ENCODE measurements at regions not wholly inside any gene's neighbourhood (a gene's known extent, or its start where the extent isn't known, plus 50 kb on each side); places are given as distances from the start of the nearest gene placed in this dataset.

DNA sequence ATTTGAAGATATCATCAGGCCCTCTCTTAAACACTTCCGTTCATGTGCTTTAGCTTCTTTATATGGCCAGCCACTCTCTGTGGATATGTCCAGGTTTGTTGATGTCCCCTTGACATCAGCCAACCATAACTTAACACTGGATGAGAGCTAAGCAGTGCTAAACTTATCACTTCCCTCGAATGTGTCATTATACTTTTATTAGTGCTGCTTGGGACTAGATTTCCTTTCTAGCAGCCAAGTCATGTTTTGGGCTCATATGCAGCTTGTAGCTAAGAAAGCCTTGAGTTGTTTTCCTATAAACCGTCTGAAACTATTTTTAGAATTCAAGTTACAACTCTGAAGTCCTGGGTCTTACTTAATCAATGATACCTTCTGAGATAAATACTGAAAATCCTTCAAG is 144.8 kb upstream of the TNP1 start:
- no peaks in the 10 kb centered on the region for H3K4me1 ChIP-seq (ENCODE audit: control insufficient read depth in 1 of 2, extremely low read depth in 1 of 2, insufficient read depth in 2 of 2, low read length in 2 of 2)
- H3K4me3 ChIP-seq (ENCODE audit: control insufficient read depth in 1 of 2, extremely low read depth in 1 of 2, low read length in 1 of 2), result no peak overlapping the region
- no peak overlapping the region for H3K27ac ChIP-seq (ENCODE audit: low read length)
- no peak overlapping the region for H3K27ac Mint-ChIP-seq
- no peak overlapping the region for H3K4me3 Mint-ChIP-seq
- peaks cover 0 to 4% of the 10 kb centered on the region in 2 donors for H3K27me3 Mint-ChIP-seq
- H3K36me3 ChIP-seq (ENCODE audit: control insufficient read depth in 2 of 2, extremely low read depth in 1 of 2, insufficient read depth in 1 of 2, low read length in 1 of 2), result no peaks in the 10 kb centered on the region
- H3K9me3 ChIP-seq, result no peaks in the 10 kb centered on the region
- H3K27me3 ChIP-seq (replicated peaks in 1 of 2; ENCODE audit: control insufficient read depth in 2 of 2, extremely low read depth in 1 of 2, insufficient read depth in 2 of 2, low read length in 1 of 2), result peaks cover 0 to 5% of the 10 kb centered on the region in 2 experiments
- POLR2A ChIA-PET, result no interaction called here
- CTCF ChIA-PET, result no interaction called here
- no peaks in the 10 kb centered on the region for H3K36me3 Mint-ChIP-seq
- no peaks in the 10 kb centered on the region for H3K4me1 Mint-ChIP-seq
- DNase-seq (no peak), ATAC-seq (replicated peaks in 1 of 4) (no peak)
- peaks cover 0 to 3% (median 0%) of the 10 kb centered on the region in 3 donors for H3K9me3 Mint-ChIP-seq
- 100% methylated on average over 1 of the region's 3 CpGs for WGBS (ENCODE audit: insufficient coverage)

DNA sequence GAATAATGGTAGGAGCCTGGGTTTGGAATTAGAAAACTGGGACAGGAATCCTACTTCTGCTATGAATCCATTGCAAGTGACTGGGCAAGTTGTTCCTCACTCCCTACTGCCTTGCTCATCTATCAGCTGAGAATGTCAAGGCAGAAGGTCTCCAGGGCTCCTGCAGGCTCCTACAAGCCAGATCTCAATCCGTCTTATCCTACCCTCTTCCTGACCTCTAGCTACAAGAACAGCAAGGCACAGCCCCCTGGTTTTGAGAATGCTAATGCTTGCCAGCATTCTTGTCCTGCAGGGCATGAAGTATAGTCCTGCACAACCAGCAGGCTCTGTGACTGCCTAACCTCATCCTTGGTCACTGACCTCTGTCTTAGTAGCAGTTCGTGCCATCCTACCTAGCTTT is 141.9 kb upstream of the TNP1 start:
- Mint-ChIP-seq H3K9me3 (peaks cover 0 to 3% (median 0%) of the 10 kb centered on the region in 3 donors), H3K27ac (no peak overlapping the region), H3K27me3 (peaks cover 0 to 4% of the 10 kb centered on the region in 2 donors), H3K4me1 (no peaks in the 10 kb centered on the region), H3K4me3 (no peak overlapping the region), H3K36me3 (no peaks in the 10 kb centered on the region)
- ATAC-seq (replicated peaks in 1 of 4), result no peak
- H3K9me3 ChIP-seq, result no peaks in the 10 kb centered on the region
- WGBS (ENCODE audit: insufficient coverage), result 78% methylated on average over 1 of the region's 2 CpGs
- H3K27me3 ChIP-seq (replicated peaks in 1 of 2; ENCODE audit: control insufficient read depth in 2 of 2, extremely low read depth in 1 of 2, insufficient read depth in 2 of 2, low read length in 1 of 2), result peaks cover 0 to 5% of the 10 kb centered on the region in 2 experiments
- POLR2A ChIA-PET, result no interaction called here
- no peak overlapping the region for H3K27ac ChIP-seq (ENCODE audit: low read length)
- no peak overlapping the region for H3K4me3 ChIP-seq (ENCODE audit: control insufficient read depth in 1 of 2, extremely low read depth in 1 of 2, low read length in 1 of 2)
- CTCF ChIA-PET, result interaction anchor here in 1 of 2 donors (0.6 kb wide), 1 partner anchor 33 kb away, joined by 3 read pairs; no protein-coding TSS in a partner anchor
- no peaks in the 10 kb centered on the region for H3K4me1 ChIP-seq (ENCODE audit: control insufficient read depth in 1 of 2, extremely low read depth in 1 of 2, insufficient read depth in 2 of 2, low read length in 2 of 2)
- no peak for DNase-seq
- no peaks in the 10 kb centered on the region for H3K36me3 ChIP-seq (ENCODE audit: control insufficient read depth in 2 of 2, extremely low read depth in 1 of 2, insufficient read depth in 1 of 2, low read length in 1 of 2)

- no peak overlapping the region for H3K27ac Mint-ChIP-seq
- ChIA-PET CTCF (no interaction called here), POLR2A (no interaction called here)
- no peaks in the 10 kb centered on the region for H3K27me3 Mint-ChIP-seq
- no peaks in the 10 kb centered on the region for H3K27me3 ChIP-seq (replicated peaks in 1 of 2; ENCODE audit: control insufficient read depth in 2 of 2, extremely low read depth in 1 of 2, insufficient read depth in 2 of 2, low read length in 1 of 2)
- H3K4me1 ChIP-seq (ENCODE audit: control insufficient read depth in 1 of 2, extremely low read depth in 1 of 2, insufficient read depth in 2 of 2, low read length in 2 of 2), result no peaks in the 10 kb centered on the region
- H3K4me3 Mint-ChIP-seq, result no peak overlapping the region
- H3K9me3 ChIP-seq, result no peaks in the 10 kb centered on the region
- H3K36me3 ChIP-seq (ENCODE audit: control insufficient read depth in 2 of 2, extremely low read depth in 1 of 2, insufficient read depth in 1 of 2, low read length in 1 of 2), result no peaks in the 10 kb centered on the region
- 56% methylated on average over 2 of the region's 3 CpGs for WGBS (ENCODE audit: insufficient coverage)
- DNase-seq (no peak), ATAC-seq (replicated peaks in 1 of 4) (no peak)
- H3K9me3 Mint-ChIP-seq, result peaks cover 0 to 3% (median 0%) of the 10 kb centered on the region in 3 donors
- H3K27ac ChIP-seq (ENCODE audit: low read length), result no peak overlapping the region
- H3K4me1 Mint-ChIP-seq, result no peaks in the 10 kb centered on the region
- no peaks in the 10 kb centered on the region for H3K36me3 Mint-ChIP-seq
- H3K4me3 ChIP-seq (ENCODE audit: control insufficient read depth in 1 of 2, extremely low read depth in 1 of 2, low read length in 1 of 2), result no peak overlapping the region
Measured at GRCh38 chr2:217000406-217000805, 140.5 kb upstream of the TNP1 start.

- no peak for DNase-seq
- Histone ChIP-seq H3K9me3 (no peaks in the 10 kb centered on the region), H3K36me3 (ENCODE audit: control insufficient read depth in 2 of 2, extremely low read depth in 1 of 2, insufficient read depth in 1 of 2, low read length in 1 of 2) (no peaks in the 10 kb centered on the region), H3K4me1 (ENCODE audit: control insufficient read depth in 1 of 2, extremely low read depth in 1 of 2, insufficient read depth in 2 of 2, low read length in 2 of 2) (no peaks in the 10 kb centered on the region), H3K4me3 (ENCODE audit: control insufficient read depth in 1 of 2, extremely low read depth in 1 of 2, low read length in 1 of 2) (no peak overlapping the region), H3K27ac (ENCODE audit: low read length) (no peak overlapping the region), H3K27me3 (replicated peaks in 1 of 2; ENCODE audit: control insufficient read depth in 2 of 2, extremely low read depth in 1 of 2, insufficient read depth in 2 of 2, low read length in 1 of 2) (no peaks in the 10 kb centered on the region)
- Mint-ChIP-seq H3K9me3 (no peaks in the 10 kb centered on the region), H3K4me3 (no peak overlapping the region), H3K27me3 (no peaks in the 10 kb centered on the region), H3K27ac (no peak overlapping the region), H3K36me3 (no peaks in the 10 kb centered on the region), H3K4me1 (no peaks in the 10 kb centered on the region)
- ATAC-seq (replicated peaks in 1 of 4), result no peak
- ChIA-PET CTCF (no interaction called here), POLR2A (no interaction called here)
- 74% methylated on average over 5 of the region's 8 CpGs for WGBS (ENCODE audit: insufficient coverage)
Measured at GRCh38 chr2:216996279-216996845, 136.5 kb upstream of the TNP1 start.

DNA sequence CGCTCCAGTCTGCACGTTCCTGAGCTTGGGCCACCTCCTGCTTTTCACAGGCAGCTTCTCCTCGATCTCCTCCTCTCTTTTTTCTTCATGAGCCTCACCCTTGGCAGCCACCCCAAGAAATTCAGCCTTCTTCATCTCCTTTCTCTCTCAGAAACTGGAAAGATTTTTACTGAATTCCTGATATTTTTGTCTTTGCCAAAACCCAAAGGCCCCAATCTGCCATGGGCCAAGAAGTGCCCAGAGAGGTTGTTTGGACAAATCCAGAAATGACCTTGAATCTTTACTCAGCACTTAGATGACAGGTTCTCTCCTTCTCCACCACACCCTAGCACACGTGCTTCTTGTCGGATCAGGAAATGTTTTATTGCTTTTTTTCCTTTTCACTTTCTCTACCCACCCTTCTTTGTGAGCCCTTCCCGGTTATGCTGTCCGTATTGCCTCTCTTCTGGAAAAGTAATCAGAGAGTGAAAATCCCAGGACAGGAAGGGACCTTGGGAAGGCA is 134.5 kb upstream of the TNP1 start:
- H3K27ac Mint-ChIP-seq, result no peak overlapping the region
- H3K27me3 Mint-ChIP-seq, result no peaks in the 10 kb centered on the region
- no peaks in the 10 kb centered on the region for H3K36me3 ChIP-seq (ENCODE audit: control insufficient read depth in 2 of 2, extremely low read depth in 1 of 2, insufficient read depth in 1 of 2, low read length in 1 of 2)
- H3K9me3 Mint-ChIP-seq, result no peaks in the 10 kb centered on the region
- no peaks in the 10 kb centered on the region for H3K4me1 ChIP-seq (ENCODE audit: control insufficient read depth in 1 of 2, extremely low read depth in 1 of 2, insufficient read depth in 2 of 2, low read length in 2 of 2)
- CTCF ChIA-PET, result no interaction called here
- H3K4me3 Mint-ChIP-seq, result no peak overlapping the region
- ATAC-seq (replicated peaks in 1 of 4) (no peak), DNase-seq (no peak)
- no peak overlapping the region for H3K27ac ChIP-seq (ENCODE audit: low read length)
- no peaks in the 10 kb centered on the region for H3K36me3 Mint-ChIP-seq
- POLR2A ChIA-PET, result no interaction called here
- H3K27me3 ChIP-seq (replicated peaks in 1 of 2; ENCODE audit: control insufficient read depth in 2 of 2, extremely low read depth in 1 of 2, insufficient read depth in 2 of 2, low read length in 1 of 2), result no peaks in the 10 kb centered on the region
- H3K9me3 ChIP-seq, result no peaks in the 10 kb centered on the region
- no peaks in the 10 kb centered on the region for H3K4me1 Mint-ChIP-seq
- WGBS (ENCODE audit: insufficient coverage), result 75% methylated on average over 4 of the region's 7 CpGs
- no peak overlapping the region for H3K4me3 ChIP-seq (ENCODE audit: control insufficient read depth in 1 of 2, extremely low read depth in 1 of 2, low read length in 1 of 2)

DNA sequence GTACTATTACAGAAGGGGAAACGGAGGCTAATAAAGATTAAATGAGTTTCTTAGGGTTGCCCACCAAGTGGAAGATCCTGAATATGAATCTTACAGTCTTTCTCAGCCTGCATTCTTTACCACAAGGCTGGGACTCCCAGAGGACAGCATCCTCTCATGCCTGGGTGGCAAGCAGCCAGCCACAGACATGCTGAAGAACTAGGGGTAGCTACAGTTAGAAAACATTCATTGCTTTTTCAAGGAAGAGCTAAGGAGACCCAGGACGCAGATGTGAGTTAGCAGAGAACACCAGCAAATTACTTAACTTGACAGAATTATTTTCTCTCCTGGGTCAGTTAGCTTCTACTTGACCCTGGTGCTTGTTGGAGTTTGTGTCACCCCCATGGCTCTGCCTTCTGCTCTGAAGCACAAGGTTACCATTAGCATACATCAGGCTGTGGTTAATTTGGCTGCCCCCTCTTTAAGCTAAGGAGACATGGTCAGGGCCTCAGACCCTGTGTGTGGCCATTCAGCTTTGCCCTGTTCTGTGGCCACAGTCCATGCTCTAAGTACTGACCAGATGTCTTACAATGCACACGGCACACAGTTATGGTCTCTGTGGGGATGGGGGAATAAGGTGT is 132.3 kb upstream of the TNP1 start:
- no peaks in the 10 kb centered on the region for H3K36me3 Mint-ChIP-seq
- H3K9me3 Mint-ChIP-seq, result no peaks in the 10 kb centered on the region
- no peaks in the 10 kb centered on the region for H3K27me3 Mint-ChIP-seq
- H3K4me3 ChIP-seq (ENCODE audit: control insufficient read depth in 1 of 2, extremely low read depth in 1 of 2, low read length in 1 of 2), result no peak overlapping the region
- no peaks in the 10 kb centered on the region for H3K4me1 ChIP-seq (ENCODE audit: control insufficient read depth in 1 of 2, extremely low read depth in 1 of 2, insufficient read depth in 2 of 2, low read length in 2 of 2)
- POLR2A ChIA-PET, result no interaction called here
- no peaks in the 10 kb centered on the region for H3K27me3 ChIP-seq (replicated peaks in 1 of 2; ENCODE audit: control insufficient read depth in 2 of 2, extremely low read depth in 1 of 2, insufficient read depth in 2 of 2, low read length in 1 of 2)
- H3K4me1 Mint-ChIP-seq, result no peaks in the 10 kb centered on the region
- H3K36me3 ChIP-seq (ENCODE audit: control insufficient read depth in 2 of 2, extremely low read depth in 1 of 2, insufficient read depth in 1 of 2, low read length in 1 of 2), result no peaks in the 10 kb centered on the region
- CTCF ChIA-PET, result interaction anchor here in 1 of 2 donors (0.6 kb wide), 1 partner anchor 9 kb away, joined by 4 read pairs; no protein-coding TSS in a partner anchor
- 89% methylated on average over 1 of the region's 3 CpGs for WGBS (ENCODE audit: insufficient coverage)
- no peak overlapping the region for H3K27ac ChIP-seq (ENCODE audit: low read length)
- H3K27ac Mint-ChIP-seq, result no peak overlapping the region
- ATAC-seq (replicated peaks in 1 of 4) (no peak), DNase-seq (no peak)
- no peaks in the 10 kb centered on the region for H3K9me3 ChIP-seq
- H3K4me3 Mint-ChIP-seq, result no peak overlapping the region
